Neural cell (in vitro differentiated cells): ENCODE measurements at regions not wholly inside any gene's neighbourhood (a gene's known extent, or its start where the extent isn't known, plus 50 kb on each side); places are given as distances from the start of the nearest gene placed in this dataset.

Experiments used
- H2AFZ ChIP-seq: fragments of 200-600, 300-800 bp; sonication (generic), shearing (Covaris generic); 2 replicates; pipeline ENCODE4 v1.6.0; 2014; ENCODE audit warnings: low read depth, mild to moderate bottlenecking, antibody characterized with exemption, low read length, moderate library complexity
- H3F3A ChIP-seq: fragments of 200-600 bp; shearing (Covaris generic); 2 replicates; pipeline ENCODE4 v1.6.1; 2016; ENCODE audit warnings: mild to moderate bottlenecking, moderate library complexity, mixed read lengths, antibody characterized with exemption, low read length; ENCODE audit not compliant: insufficient read depth, poor library complexity, severe bottlenecking
- H3K27ac ChIP-seq: fragments of 200-600, 300-800 bp; sonication (generic), shearing (Covaris generic); 2 replicates; pipeline ENCODE4 v1.5.1; 2014; ENCODE audit warnings: mild to moderate bottlenecking, low read length, moderate library complexity
- H3K27me3 ChIP-seq: fragments of 300-800, 200-600 bp; sonication (generic), shearing (Covaris generic); 2 replicates; pipeline ENCODE4 v1.6.0; 2014; ENCODE audit warnings: mild to moderate bottlenecking, low read depth, low read length, moderate library complexity; ENCODE audit not compliant: insufficient read depth
- H3K36me3 ChIP-seq: fragments of 300-800, 200-600 bp; sonication (generic), shearing (Covaris generic); 2 replicates; pipeline ENCODE4 v1.5.1; 2014; ENCODE audit warnings: mild to moderate bottlenecking, antibody characterized with exemption, low read length, moderate library complexity; ENCODE audit not compliant: insufficient read depth
- H3K4me2 ChIP-seq: fragments of 300-800, 200-600 bp; sonication (generic), shearing (Covaris generic); 2 replicates; pipeline ENCODE4 v1.6.0; 2014; ENCODE audit warnings: mild to moderate bottlenecking, low read length
- H3K4me3 ChIP-seq: fragments of 300-800, 200-600 bp; sonication (generic), shearing (Covaris generic); 2 replicates; pipeline ENCODE4 v1.5.1; 2014; ENCODE audit warnings: mild to moderate bottlenecking, low read length, moderate library complexity
- H3K79me2 ChIP-seq: fragments of 200-600 bp; shearing (Covaris generic); replicated peaks from 2 replicates; pipeline ENCODE4 v1.6.0; 2014; ENCODE audit warnings: mild to moderate bottlenecking, low read length, moderate library complexity; ENCODE audit not compliant: insufficient read depth
- H3K9ac ChIP-seq: fragments of 300-800, 200-600 bp; sonication (generic), shearing (Covaris generic); 2 replicates; pipeline ENCODE4 v1.6.1; 2016; ENCODE audit warnings: mild to moderate bottlenecking, low read length, mixed read lengths
- H3K9me2 ChIP-seq: fragments of 200-600 bp; shearing (Covaris generic); 2 replicates; pipeline ENCODE4 v1.6.1; 2016; ENCODE audit warnings: mild to moderate bottlenecking, low read length, mixed read lengths; ENCODE audit not compliant: insufficient read depth
- H3K9me3 ChIP-seq: fragments of 200-600, 300-800 bp; sonication (generic), shearing (Covaris generic); 2 replicates; pipeline ENCODE4 v1.6.1; 2016; ENCODE audit warnings: mild to moderate bottlenecking, mixed run types, low read length, moderate library complexity, mixed read lengths
- H4K20me1 ChIP-seq: fragments of 200-600 bp; shearing (Covaris generic); 2 replicates; pipeline ENCODE4 v1.6.1; 2016; ENCODE audit warnings: mild to moderate bottlenecking, mixed run types; ENCODE audit not compliant: insufficient read depth
- EP300 ChIP-seq: fragments of 450-650 bp; conservative IDR thresholded peaks from 2 replicates; pipeline ENCODE4 v1.6.1; 2014; ENCODE audit warnings: antibody characterized with exemption, mild to moderate bottlenecking, moderate library complexity; ENCODE audit not compliant: poor library complexity, severe bottlenecking
- EZH2 ChIP-seq: fragments of 200-600, 300-800 bp; shearing (Covaris generic), sonication (generic); IDR thresholded peaks from 2 replicates; pipeline ENCODE4 v1.6.1; 2014; ENCODE audit warnings: antibody characterized with exemption, low read length, borderline replicate concordance, mild to moderate bottlenecking; ENCODE audit not compliant: insufficient read depth, poor library complexity, severe bottlenecking
- MXI1 ChIP-seq: fragments of 450-650 bp; conservative IDR thresholded peaks from 2 replicates; pipeline ENCODE4 v1.6.1; 2014; ENCODE audit warnings: antibody characterized with exemption, mild to moderate bottlenecking; ENCODE audit not compliant: poor library complexity, severe bottlenecking
- POLR2AphosphoS5 ChIP-seq: IDR thresholded peaks from 2 replicates; pipeline ENCODE4 v1.6.1; 2012
- RAD21 ChIP-seq: fragments of 450-650 bp; conservative IDR thresholded peaks from 2 replicates; pipeline ENCODE4 v1.6.1; 2014; ENCODE audit warnings: antibody characterized with exemption, mild to moderate bottlenecking, moderate library complexity
- SMC3 ChIP-seq: fragments of 450-650 bp; conservative IDR thresholded peaks from 2 replicates; pipeline ENCODE4 v1.6.1; 2014; ENCODE audit warnings: antibody characterized with exemption, mild to moderate bottlenecking, moderate library complexity; ENCODE audit not compliant: poor library complexity
- TAF1 ChIP-seq: IDR thresholded peaks from 2 replicates; pipeline ENCODE4 v1.6.1; 2012; ENCODE audit warnings: low read depth
- TF ChIP-seq, protein P1 (sequence below): IDR thresholded peaks from 2 replicates; pipeline ENCODE4 v1.6.1; 2012; ENCODE audit warnings: borderline replicate concordance
- TF ChIP-seq, protein P2 (sequence below): fragments of 450-650 bp; IDR thresholded peaks from 2 replicates; pipeline ENCODE4 v1.5.1; 2014; ENCODE audit warnings: antibody characterized with exemption, mild to moderate bottlenecking, moderate library complexity; ENCODE audit not compliant: poor library complexity, severe bottlenecking

DNA sequence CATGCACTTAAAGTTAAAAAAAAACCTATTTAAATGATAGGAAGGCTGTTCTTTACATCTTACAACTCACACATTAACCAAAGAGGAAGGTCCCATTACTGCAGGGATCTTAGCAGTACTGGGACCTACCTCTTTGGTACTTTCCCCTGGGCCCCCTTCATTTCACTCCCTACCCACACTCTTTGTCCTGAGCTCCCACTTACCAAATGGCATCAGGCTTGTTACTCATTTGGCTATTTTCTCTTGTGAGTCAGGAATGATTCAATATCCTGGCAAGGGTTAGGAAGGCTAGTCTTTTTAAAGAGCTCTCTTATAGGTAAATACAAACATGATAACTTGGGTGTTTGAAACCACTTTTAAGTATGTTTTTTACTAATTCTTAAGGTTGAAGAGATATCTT, 117.4 kb upstream of the ELL2 start:
- Histone ChIP-seq H3K27ac (no peak overlapping the region), H4K20me1 (no peaks in the 10 kb centered on the region), H3K9me2 (no peaks in the 10 kb centered on the region), H2AFZ (no peak overlapping the region), H3K79me2 (no peaks in the 10 kb centered on the region), H3K9ac (no peak overlapping the region), H3K4me3 (no peak overlapping the region), H3K27me3 (no peaks in the 10 kb centered on the region), H3K36me3 (no peaks in the 10 kb centered on the region), H3K9me3 (no peaks in the 10 kb centered on the region), H3F3A (no peaks in the 10 kb centered on the region), H3K4me2 (no peak overlapping the region)
- no peak for TF ChIP-seq MXI1
- TF ChIP-seq EP300, result no peak
- TF ChIP-seq, protein P1, sequence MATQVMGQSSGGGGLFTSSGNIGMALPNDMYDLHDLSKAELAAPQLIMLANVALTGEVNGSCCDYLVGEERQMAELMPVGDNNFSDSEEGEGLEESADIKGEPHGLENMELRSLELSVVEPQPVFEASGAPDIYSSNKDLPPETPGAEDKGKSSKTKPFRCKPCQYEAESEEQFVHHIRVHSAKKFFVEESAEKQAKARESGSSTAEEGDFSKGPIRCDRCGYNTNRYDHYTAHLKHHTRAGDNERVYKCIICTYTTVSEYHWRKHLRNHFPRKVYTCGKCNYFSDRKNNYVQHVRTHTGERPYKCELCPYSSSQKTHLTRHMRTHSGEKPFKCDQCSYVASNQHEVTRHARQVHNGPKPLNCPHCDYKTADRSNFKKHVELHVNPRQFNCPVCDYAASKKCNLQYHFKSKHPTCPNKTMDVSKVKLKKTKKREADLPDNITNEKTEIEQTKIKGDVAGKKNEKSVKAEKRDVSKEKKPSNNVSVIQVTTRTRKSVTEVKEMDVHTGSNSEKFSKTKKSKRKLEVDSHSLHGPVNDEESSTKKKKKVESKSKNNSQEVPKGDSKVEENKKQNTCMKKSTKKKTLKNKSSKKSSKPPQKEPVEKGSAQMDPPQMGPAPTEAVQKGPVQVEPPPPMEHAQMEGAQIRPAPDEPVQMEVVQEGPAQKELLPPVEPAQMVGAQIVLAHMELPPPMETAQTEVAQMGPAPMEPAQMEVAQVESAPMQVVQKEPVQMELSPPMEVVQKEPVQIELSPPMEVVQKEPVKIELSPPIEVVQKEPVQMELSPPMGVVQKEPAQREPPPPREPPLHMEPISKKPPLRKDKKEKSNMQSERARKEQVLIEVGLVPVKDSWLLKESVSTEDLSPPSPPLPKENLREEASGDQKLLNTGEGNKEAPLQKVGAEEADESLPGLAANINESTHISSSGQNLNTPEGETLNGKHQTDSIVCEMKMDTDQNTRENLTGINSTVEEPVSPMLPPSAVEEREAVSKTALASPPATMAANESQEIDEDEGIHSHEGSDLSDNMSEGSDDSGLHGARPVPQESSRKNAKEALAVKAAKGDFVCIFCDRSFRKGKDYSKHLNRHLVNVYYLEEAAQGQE, result no peak
- TF ChIP-seq SMC3, result no peak
- TF ChIP-seq, protein P2, sequence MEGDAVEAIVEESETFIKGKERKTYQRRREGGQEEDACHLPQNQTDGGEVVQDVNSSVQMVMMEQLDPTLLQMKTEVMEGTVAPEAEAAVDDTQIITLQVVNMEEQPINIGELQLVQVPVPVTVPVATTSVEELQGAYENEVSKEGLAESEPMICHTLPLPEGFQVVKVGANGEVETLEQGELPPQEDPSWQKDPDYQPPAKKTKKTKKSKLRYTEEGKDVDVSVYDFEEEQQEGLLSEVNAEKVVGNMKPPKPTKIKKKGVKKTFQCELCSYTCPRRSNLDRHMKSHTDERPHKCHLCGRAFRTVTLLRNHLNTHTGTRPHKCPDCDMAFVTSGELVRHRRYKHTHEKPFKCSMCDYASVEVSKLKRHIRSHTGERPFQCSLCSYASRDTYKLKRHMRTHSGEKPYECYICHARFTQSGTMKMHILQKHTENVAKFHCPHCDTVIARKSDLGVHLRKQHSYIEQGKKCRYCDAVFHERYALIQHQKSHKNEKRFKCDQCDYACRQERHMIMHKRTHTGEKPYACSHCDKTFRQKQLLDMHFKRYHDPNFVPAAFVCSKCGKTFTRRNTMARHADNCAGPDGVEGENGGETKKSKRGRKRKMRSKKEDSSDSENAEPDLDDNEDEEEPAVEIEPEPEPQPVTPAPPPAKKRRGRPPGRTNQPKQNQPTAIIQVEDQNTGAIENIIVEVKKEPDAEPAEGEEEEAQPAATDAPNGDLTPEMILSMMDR, result no peak
- no peak for TF ChIP-seq RAD21
- no peak for TF ChIP-seq TAF1
- TF ChIP-seq POLR2AphosphoS5, result no peak
- TF ChIP-seq EZH2, result no peak

DNA sequence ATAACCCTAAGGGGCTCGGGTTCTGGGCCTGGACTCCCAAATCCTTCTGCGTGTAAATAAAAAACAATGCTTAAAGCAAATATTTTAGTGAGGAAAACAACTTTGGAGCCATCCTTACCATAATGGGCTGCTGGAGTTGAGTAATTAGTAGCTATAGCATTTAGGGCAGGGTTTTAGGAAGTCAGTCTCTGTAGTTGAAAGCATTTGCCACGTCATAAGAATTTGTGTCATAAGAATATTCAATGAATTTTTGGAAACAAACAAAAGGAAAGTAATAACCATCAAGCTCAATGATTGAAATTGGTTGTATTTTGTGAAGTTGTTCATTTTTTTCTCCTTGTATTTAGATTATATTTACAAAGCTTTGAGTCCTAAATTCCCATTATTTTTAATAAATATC, 114.8 kb upstream of the ELL2 start:
- Histone ChIP-seq H3K4me3 (no peak overlapping the region), H3K9me2 (no peaks in the 10 kb centered on the region), H3K9ac (no peak overlapping the region), H3K27me3 (no peaks in the 10 kb centered on the region), H3K36me3 (no peaks in the 10 kb centered on the region), H3K4me2 (no peak overlapping the region), H3K79me2 (no peaks in the 10 kb centered on the region), H4K20me1 (no peaks in the 10 kb centered on the region), H3K27ac (no peak overlapping the region), H3F3A (no peaks in the 10 kb centered on the region), H3K9me3 (no peaks in the 10 kb centered on the region), H2AFZ (no peak overlapping the region)
- no peak for TF ChIP-seq RAD21
- TF ChIP-seq EP300, result no peak
- TF ChIP-seq POLR2AphosphoS5, result no peak
- TF ChIP-seq, protein P1, result no peak
